ENCODE measurements at regions not wholly inside any gene's neighbourhood (a gene's known extent, or its start where the extent isn't known, plus 50 kb on each side); places are given as distances from the start of the nearest gene placed in this dataset.

DNA sequence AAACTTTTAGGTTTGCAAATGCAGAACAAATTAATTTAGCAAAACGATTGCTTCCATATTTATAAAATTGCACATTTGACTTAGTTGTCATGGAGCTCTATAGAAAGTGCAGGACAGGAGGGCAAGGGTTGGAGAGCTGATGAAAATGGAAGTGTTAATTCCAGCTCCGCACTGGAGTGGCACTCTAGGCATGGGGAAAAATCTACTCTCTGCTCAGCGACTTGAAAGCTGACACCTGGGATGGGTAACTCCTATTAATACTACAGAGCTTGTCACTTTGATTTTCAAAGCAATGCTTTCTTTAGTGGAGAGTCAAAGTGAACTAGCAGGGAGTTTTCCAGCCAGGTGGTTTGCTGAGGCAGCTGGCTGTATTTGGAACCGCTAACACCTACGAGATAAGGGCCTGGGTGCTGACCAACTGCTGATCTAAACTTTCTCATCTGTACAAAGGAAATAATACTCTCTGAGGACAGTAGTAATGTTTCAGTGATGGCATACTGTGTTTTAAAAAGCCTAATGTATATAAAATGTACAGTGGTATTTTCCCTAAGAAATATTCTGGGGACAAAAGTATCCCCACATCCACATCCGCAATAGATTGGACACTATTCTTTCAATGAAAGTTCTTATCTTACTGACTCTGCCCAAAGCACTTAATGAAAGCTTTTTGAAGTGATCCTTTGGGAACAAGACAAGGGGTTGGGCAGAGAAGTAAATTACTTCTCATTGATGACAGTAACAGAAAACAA lies 444.3 kb downstream of the GPAM start:
- no peak for TF ChIP-seq SIN3A (IDR thresholded peaks at IDR 0.05; ENCODE audit: low read depth, low read length)
- TF ChIP-seq, protein P1, sequence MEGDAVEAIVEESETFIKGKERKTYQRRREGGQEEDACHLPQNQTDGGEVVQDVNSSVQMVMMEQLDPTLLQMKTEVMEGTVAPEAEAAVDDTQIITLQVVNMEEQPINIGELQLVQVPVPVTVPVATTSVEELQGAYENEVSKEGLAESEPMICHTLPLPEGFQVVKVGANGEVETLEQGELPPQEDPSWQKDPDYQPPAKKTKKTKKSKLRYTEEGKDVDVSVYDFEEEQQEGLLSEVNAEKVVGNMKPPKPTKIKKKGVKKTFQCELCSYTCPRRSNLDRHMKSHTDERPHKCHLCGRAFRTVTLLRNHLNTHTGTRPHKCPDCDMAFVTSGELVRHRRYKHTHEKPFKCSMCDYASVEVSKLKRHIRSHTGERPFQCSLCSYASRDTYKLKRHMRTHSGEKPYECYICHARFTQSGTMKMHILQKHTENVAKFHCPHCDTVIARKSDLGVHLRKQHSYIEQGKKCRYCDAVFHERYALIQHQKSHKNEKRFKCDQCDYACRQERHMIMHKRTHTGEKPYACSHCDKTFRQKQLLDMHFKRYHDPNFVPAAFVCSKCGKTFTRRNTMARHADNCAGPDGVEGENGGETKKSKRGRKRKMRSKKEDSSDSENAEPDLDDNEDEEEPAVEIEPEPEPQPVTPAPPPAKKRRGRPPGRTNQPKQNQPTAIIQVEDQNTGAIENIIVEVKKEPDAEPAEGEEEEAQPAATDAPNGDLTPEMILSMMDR (IDR thresholded peaks at IDR 0.05 in 2 of 3, conservative IDR thresholded peaks at IDR 0.05 in 1 of 3; ENCODE audit: control insufficient read depth in 2 of 3, extremely low read depth in 1 of 3, insufficient read depth in 1 of 3, low read depth in 3 of 3, low read length in 3 of 3): no peak
- TF ChIP-seq, protein P2, sequence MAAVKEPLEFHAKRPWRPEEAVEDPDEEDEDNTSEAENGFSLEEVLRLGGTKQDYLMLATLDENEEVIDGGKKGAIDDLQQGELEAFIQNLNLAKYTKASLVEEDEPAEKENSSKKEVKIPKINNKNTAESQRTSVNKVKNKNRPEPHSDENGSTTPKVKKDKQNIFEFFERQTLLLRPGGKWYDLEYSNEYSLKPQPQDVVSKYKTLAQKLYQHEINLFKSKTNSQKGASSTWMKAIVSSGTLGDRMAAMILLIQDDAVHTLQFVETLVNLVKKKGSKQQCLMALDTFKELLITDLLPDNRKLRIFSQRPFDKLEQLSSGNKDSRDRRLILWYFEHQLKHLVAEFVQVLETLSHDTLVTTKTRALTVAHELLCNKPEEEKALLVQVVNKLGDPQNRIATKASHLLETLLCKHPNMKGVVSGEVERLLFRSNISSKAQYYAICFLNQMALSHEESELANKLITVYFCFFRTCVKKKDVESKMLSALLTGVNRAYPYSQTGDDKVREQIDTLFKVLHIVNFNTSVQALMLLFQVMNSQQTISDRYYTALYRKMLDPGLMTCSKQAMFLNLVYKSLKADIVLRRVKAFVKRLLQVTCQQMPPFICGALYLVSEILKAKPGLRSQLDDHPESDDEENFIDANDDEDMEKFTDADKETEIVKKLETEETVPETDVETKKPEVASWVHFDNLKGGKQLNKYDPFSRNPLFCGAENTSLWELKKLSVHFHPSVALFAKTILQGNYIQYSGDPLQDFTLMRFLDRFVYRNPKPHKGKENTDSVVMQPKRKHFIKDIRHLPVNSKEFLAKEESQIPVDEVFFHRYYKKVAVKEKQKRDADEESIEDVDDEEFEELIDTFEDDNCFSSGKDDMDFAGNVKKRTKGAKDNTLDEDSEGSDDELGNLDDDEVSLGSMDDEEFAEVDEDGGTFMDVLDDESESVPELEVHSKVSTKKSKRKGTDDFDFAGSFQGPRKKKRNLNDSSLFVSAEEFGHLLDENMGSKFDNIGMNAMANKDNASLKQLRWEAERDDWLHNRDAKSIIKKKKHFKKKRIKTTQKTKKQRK (IDR thresholded peaks at IDR 0.05; ENCODE audit: low read depth, low read length): no peak
- no peak for TF ChIP-seq POLR2A (IDR thresholded peaks at IDR 0.05; ENCODE audit: low read depth, low read length)
- TF ChIP-seq CBX3 (IDR thresholded peaks at IDR 0.05; ENCODE audit: borderline replicate concordance, low read depth): no peak
- TF ChIP-seq, protein P3, sequence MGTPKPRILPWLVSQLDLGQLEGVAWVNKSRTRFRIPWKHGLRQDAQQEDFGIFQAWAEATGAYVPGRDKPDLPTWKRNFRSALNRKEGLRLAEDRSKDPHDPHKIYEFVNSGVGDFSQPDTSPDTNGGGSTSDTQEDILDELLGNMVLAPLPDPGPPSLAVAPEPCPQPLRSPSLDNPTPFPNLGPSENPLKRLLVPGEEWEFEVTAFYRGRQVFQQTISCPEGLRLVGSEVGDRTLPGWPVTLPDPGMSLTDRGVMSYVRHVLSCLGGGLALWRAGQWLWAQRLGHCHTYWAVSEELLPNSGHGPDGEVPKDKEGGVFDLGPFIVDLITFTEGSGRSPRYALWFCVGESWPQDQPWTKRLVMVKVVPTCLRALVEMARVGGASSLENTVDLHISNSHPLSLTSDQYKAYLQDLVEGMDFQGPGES (IDR thresholded peaks at IDR 0.05): no peak
- TF ChIP-seq BCL11A (IDR thresholded peaks at IDR 0.05; ENCODE audit: low read depth, low read length): no peak
